ENCODE measurements at regions not wholly inside any gene's neighbourhood (a gene's known extent, or its start where the extent isn't known, plus 50 kb on each side); places are given as distances from the start of the nearest gene placed in this dataset.

DNA sequence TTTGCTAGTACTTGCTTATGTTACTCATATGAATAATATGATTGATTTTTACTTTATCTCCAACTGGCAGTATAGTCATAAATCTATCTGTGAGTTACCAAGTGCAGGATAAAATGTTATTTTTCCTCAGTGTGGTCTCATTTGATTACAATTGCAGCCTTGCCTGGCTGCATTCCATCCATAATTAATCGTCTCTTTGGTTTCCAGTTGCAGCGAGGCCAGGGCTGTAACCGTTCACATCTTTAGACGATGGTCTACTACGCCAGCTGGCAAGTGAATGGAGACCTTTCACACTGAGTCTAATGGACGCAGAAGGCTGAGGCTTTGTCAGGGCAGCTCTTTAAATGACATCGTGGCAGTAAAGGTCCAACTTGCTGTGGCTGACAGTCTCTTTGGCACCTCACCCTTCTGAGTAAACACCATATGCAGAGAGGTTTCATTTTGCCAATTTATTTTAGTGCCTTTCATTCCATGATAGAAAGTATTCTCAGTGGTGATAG is 84.0 kb downstream of the ARL4A start (continued):
- TF ChIP-seq, protein P1, sequence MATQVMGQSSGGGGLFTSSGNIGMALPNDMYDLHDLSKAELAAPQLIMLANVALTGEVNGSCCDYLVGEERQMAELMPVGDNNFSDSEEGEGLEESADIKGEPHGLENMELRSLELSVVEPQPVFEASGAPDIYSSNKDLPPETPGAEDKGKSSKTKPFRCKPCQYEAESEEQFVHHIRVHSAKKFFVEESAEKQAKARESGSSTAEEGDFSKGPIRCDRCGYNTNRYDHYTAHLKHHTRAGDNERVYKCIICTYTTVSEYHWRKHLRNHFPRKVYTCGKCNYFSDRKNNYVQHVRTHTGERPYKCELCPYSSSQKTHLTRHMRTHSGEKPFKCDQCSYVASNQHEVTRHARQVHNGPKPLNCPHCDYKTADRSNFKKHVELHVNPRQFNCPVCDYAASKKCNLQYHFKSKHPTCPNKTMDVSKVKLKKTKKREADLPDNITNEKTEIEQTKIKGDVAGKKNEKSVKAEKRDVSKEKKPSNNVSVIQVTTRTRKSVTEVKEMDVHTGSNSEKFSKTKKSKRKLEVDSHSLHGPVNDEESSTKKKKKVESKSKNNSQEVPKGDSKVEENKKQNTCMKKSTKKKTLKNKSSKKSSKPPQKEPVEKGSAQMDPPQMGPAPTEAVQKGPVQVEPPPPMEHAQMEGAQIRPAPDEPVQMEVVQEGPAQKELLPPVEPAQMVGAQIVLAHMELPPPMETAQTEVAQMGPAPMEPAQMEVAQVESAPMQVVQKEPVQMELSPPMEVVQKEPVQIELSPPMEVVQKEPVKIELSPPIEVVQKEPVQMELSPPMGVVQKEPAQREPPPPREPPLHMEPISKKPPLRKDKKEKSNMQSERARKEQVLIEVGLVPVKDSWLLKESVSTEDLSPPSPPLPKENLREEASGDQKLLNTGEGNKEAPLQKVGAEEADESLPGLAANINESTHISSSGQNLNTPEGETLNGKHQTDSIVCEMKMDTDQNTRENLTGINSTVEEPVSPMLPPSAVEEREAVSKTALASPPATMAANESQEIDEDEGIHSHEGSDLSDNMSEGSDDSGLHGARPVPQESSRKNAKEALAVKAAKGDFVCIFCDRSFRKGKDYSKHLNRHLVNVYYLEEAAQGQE (IDR thresholded peaks at IDR 0.05; ENCODE audit: unreplicated experiment) = no peak

DNA sequence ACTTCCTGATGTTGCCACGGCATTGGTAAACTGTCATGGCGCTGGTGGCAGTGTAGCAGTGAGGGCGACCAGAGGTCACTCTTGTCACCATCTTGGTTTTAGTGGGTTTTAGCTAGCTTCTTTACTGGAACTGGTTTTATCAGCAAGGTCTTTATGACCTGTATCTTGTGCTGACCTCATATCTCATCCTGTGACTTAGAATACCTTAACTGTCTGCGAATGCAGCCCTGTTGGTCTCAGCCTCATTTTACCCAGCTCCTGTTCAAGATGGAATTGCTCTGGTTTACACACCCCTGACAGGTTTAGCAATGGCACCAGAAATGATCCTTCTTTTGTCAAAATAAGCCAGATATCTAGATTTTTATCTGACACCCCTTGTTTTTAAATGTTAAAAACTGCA is 85.3 kb downstream of the ARL4A start:
- Mint-ChIP-seq H3K4me1 (peaks cover 39% of the 10 kb centered on the region), H3K36me3 (ENCODE audit: low read depth) (peaks cover 14% of the 10 kb centered on the region; the same call in 2 of the 3 replicates), H3K27me3 (ENCODE audit: insufficient read depth, low read depth, poor library complexity) (no peaks in the 10 kb centered on the region), H3K9me3 (peaks cover 10% of the 10 kb centered on the region; the same call in 2 of the 3 replicates), H3K4me3 (no peak overlapping the region), H3K27ac (no peak overlapping the region)
- H3K36me3 ChIP-seq (ENCODE audit: insufficient read depth) = no peaks in the 10 kb centered on the region
- no peaks in the 10 kb centered on the region for H3F3A ChIP-seq (replicated peaks; ENCODE audit: low read depth)
- H3K4me2 ChIP-seq = no peak overlapping the region
- no peaks in the 10 kb centered on the region for H4K20me1 ChIP-seq (replicated peaks; ENCODE audit: insufficient read depth)
- no peaks in the 10 kb centered on the region for H3K27me3 ChIP-seq (ENCODE audit: insufficient read depth)
- no peak for ATAC-seq
- no peak overlapping the region for H3K27ac ChIP-seq (ENCODE audit: low read depth)
- DNase-seq (ENCODE audit: low spot score) = no peak
- peaks cover 36% of the 10 kb centered on the region for H3K4me1 ChIP-seq (ENCODE audit: insufficient read depth)
- H3K4me3 ChIP-seq = no peak overlapping the region
- H3K79me2 ChIP-seq (replicated peaks; ENCODE audit: insufficient read depth) = no peaks in the 10 kb centered on the region
- H3K9me2 ChIP-seq (ENCODE audit: insufficient read depth) = 0 out of 2 replicates have a peak, but pooled peaks cover 6% of the 10 kb centered on the region
- H2AFZ ChIP-seq = no peak overlapping the region
- TF ChIP-seq STAT1 (IDR thresholded peaks at IDR 0.05; ENCODE audit: unreplicated experiment) (no peak), ZNF114 (CRISPR knock-in tag; IDR thresholded peaks at IDR 0.05) (no peak), NANOG (IDR thresholded peaks at IDR 0.05; ENCODE audit: borderline replicate concordance) (no peak), EZH2 (IDR thresholded peaks at IDR 0.05; ENCODE audit: low read depth, unreplicated experiment) (no peak), JUNB (IDR thresholded peaks at IDR 0.05; ENCODE audit: unreplicated experiment) (no peak)
- TF ChIP-seq, protein P1 (IDR thresholded peaks at IDR 0.05; ENCODE audit: unreplicated experiment) = no peak
- TF ChIP-seq, protein P2, sequence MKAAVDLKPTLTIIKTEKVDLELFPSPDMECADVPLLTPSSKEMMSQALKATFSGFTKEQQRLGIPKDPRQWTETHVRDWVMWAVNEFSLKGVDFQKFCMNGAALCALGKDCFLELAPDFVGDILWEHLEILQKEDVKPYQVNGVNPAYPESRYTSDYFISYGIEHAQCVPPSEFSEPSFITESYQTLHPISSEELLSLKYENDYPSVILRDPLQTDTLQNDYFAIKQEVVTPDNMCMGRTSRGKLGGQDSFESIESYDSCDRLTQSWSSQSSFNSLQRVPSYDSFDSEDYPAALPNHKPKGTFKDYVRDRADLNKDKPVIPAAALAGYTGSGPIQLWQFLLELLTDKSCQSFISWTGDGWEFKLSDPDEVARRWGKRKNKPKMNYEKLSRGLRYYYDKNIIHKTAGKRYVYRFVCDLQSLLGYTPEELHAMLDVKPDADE (IDR thresholded peaks at IDR 0.05) = no peak
- TF ChIP-seq, protein P3, sequence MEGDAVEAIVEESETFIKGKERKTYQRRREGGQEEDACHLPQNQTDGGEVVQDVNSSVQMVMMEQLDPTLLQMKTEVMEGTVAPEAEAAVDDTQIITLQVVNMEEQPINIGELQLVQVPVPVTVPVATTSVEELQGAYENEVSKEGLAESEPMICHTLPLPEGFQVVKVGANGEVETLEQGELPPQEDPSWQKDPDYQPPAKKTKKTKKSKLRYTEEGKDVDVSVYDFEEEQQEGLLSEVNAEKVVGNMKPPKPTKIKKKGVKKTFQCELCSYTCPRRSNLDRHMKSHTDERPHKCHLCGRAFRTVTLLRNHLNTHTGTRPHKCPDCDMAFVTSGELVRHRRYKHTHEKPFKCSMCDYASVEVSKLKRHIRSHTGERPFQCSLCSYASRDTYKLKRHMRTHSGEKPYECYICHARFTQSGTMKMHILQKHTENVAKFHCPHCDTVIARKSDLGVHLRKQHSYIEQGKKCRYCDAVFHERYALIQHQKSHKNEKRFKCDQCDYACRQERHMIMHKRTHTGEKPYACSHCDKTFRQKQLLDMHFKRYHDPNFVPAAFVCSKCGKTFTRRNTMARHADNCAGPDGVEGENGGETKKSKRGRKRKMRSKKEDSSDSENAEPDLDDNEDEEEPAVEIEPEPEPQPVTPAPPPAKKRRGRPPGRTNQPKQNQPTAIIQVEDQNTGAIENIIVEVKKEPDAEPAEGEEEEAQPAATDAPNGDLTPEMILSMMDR (conservative IDR thresholded peaks at IDR 0.05; ENCODE audit: low read depth in 2 of 2) = no peak

Measured in GM23338 (cell line).